B cell (primary cell): ENCODE measurements at regions not wholly inside any gene's neighbourhood (a gene's known extent, or its start where the extent isn't known, plus 50 kb on each side); places are given as distances from the start of the nearest gene placed in this dataset.

Experiments
- ATAC-seq: fragments of 200-7000 bp; cut with Tn5 transposase; one replicate; pipeline ENCODE4 v1.10.0; 2021; ENCODE audit warnings: low read depth, mild to moderate bottlenecking, moderate number of reproducible peaks, moderate library complexity
- CTCF ChIA-PET: fragments of 350-600 bp; sonication (Branson Sonifier 250); formaldehyde crosslinking; loops from one replicate; lab custom pipeline; 2021; ENCODE audit warnings: antibody characterized with exemption, inconsistent platforms; lab: Charles Lee
- POLR2A ChIA-PET: fragments of 350-600 bp; sonication (Branson Sonifier 250); formaldehyde crosslinking; loops from one replicate; lab custom pipeline; 2021; ENCODE audit warnings: antibody characterized with exemption; lab: Charles Lee
- DNase-seq: peaks from one replicate; pipeline ENCODE4 v3.0.0; 2013
- H2AFZ ChIP-seq: 2 replicates; pipeline ENCODE4 v1.6.1; 2012; ENCODE audit warnings: mild to moderate bottlenecking, low read depth, low read length; ENCODE audit not compliant: insufficient read depth, poor library complexity, severe bottlenecking
- H3K27ac ChIP-seq, 2 donors: 1 replicate in 1 of 2; 2 replicates in 1 of 2; pipeline ENCODE4 v1.5.1; 2012 to 2013; ENCODE audit warnings: low read length in 2 of 2, mild to moderate bottlenecking in 2 of 2, moderate library complexity in 1 of 2
- H3K27me3 ChIP-seq, 4 experiments: fragments of 200-600 bp in 1 of 4; sonication (generic) in 1 of 4; replicated peaks in 1 of 4; 1 replicate in 2 of 4; 2 replicates in 2 of 4; pipeline versions ENCODE4 v1.6.1 to v1.7.0; 2013 to 2016; ENCODE audit warnings: low read length in 3 of 4, mild to moderate bottlenecking in 2 of 4, mixed read lengths in 1 of 4, moderate library complexity in 1 of 4; ENCODE audit not compliant: insufficient read depth in 4 of 4, control insufficient read depth in 3 of 4; ENCODE audit errors: control extremely low read depth in 1 of 4
- H3K36me3 ChIP-seq, 2 experiments: replicated peaks in 1 of 2; 1 replicate in 1 of 2; 2 replicates in 1 of 2; pipeline versions ENCODE4 v1.6.1 to v1.7.1; 2013; ENCODE audit warnings: low read length in 1 of 2; ENCODE audit not compliant: insufficient read depth in 2 of 2, control insufficient read depth in 1 of 2; ENCODE audit errors: control extremely low read depth in 1 of 2, extremely low read depth in 1 of 2
- H3K4me1 ChIP-seq, 2 donors: fragments of 200-600 bp in 1 of 2; sonication (generic) in 1 of 2; 1 replicate in 1 of 2; 2 replicates in 1 of 2; pipeline versions ENCODE4 v1.5.1 to v1.6.1; 2013 to 2017; ENCODE audit warnings: low read length in 2 of 2; ENCODE audit not compliant: control insufficient read depth in 2 of 2, insufficient read depth in 2 of 2
- H3K4me2 ChIP-seq: replicated peaks from 2 replicates; pipeline ENCODE3; 2012; ENCODE audit warnings: mild to moderate bottlenecking, low read depth, low read length; ENCODE audit not compliant: poor library complexity, severe bottlenecking
- H3K4me3 ChIP-seq, 5 experiments: fragments of 200-600 bp in 1 of 5; sonication (generic) in 1 of 5; 1 replicate in 3 of 5; 2 replicates in 2 of 5; pipeline versions ENCODE4 v1.5.1 to v1.7.0; 2011 to 2016; ENCODE audit warnings: low read length in 4 of 5, mild to moderate bottlenecking in 4 of 5, low read depth in 2 of 5, control low read depth in 1 of 5, moderate library complexity in 1 of 5; ENCODE audit not compliant: insufficient read depth in 1 of 5; ENCODE audit errors: control extremely low read depth in 1 of 5, extremely low read depth in 1 of 5
- H3K79me2 ChIP-seq: fragments of 200-600 bp; sonication (generic); one replicate; pipeline ENCODE4 v1.6.0; 2016; ENCODE audit warnings: low read length; ENCODE audit not compliant: control insufficient read depth, insufficient read depth
- H3K9ac ChIP-seq: fragments of 200-600 bp; sonication (generic); 2 replicates; pipeline ENCODE4 v1.6.1; 2017; ENCODE audit warnings: mild to moderate bottlenecking, low read length, moderate library complexity
- H3K9me3 ChIP-seq, 3 donors: one replicate each; pipeline versions ENCODE4 v1.6.1 to v1.7.1; 2013; ENCODE audit warnings: low read length in 2 of 3; ENCODE audit not compliant: control insufficient read depth in 2 of 3, insufficient read depth in 1 of 3; ENCODE audit errors: control extremely low read depth in 1 of 3
- H4K20me1 ChIP-seq: 2 replicates; pipeline ENCODE4 v1.6.0; 2012; ENCODE audit warnings: mild to moderate bottlenecking, low read length; ENCODE audit not compliant: insufficient read depth, control insufficient read depth, poor library complexity, severe bottlenecking
- H3K27ac Mint-ChIP-seq: one replicate; pipeline ENCODE4 v1.8.0; 2021; ENCODE audit warnings: mixed read lengths
- H3K27me3 Mint-ChIP-seq: one replicate; pipeline ENCODE4 v1.8.0; 2021; ENCODE audit warnings: mixed read lengths
- H3K4me1 Mint-ChIP-seq: one replicate; pipeline ENCODE4 v1.8.0; 2021; ENCODE audit warnings: mixed read lengths
- H3K4me3 Mint-ChIP-seq: one replicate; pipeline ENCODE4 v1.8.0; 2021; ENCODE audit warnings: mixed read lengths
- H3K9me3 Mint-ChIP-seq: one replicate; pipeline ENCODE4 v1.8.0; 2022; ENCODE audit warnings: mixed read lengths; ENCODE audit not compliant: insufficient read depth
- CTCF ChIP-seq: fragments of 200-600 bp; IDR thresholded peaks from one replicate; pipeline ENCODE4 v1.8.0; 2022; ENCODE audit warnings: antibody characterized with exemption, mild to moderate bottlenecking
- EZH2 ChIP-seq: IDR thresholded peaks from 2 replicates; pipeline ENCODE4 v1.6.1; 2012; ENCODE audit warnings: borderline replicate concordance, low read depth, mild to moderate bottlenecking, moderate library complexity, low read length; ENCODE audit not compliant: insufficient read depth, poor library complexity, severe bottlenecking
- WGBS: methylation state at CpG from one replicate; pipeline ENCODE4 v1.1.5; 2013; ENCODE audit warnings: missing lambda C conversion rate; ENCODE audit not compliant: insufficient coverage; 5-methylcytosine and 5-hydroxymethylcytosine counted together
- intact Hi-C: fragments of 100-400 bp; cut with micrococcal nuclease; formaldehyde crosslinking; loops from one replicate; pipeline ENCODE4 v1.10.0; 2022

GRCh38 chr3:98966862-98967546 is 65.5 kb upstream of the DCBLD2 start:
- 100% methylated on average over 2 of the region's 4 CpGs for WGBS
- DNase-seq, result no peak
- CTCF ChIA-PET, result no interaction called here

GRCh38 chr3:98966434-98966833 is 64.9 kb upstream of the DCBLD2 start:
- H3K27ac Mint-ChIP-seq, result no peak overlapping the region

More at GRCh38 chr3:98966862-98967546, 65.5 kb upstream of the DCBLD2 start:
- H3K27ac Mint-ChIP-seq, result no peak overlapping the region
- POLR2A ChIA-PET, result no interaction called here
- H3K27me3 Mint-ChIP-seq, result no peaks in the 10 kb centered on the region
- Histone ChIP-seq H3K9ac (no peak overlapping the region), H3K4me3 (no peak overlapping the region), H3K27ac (no peak overlapping the region), H3K4me1 (no peaks in the 10 kb centered on the region), H3K27me3 (no peaks in the 10 kb centered on the region), H2AFZ (no peak overlapping the region), H3K4me2 (no peak overlapping the region), H3K79me2 (no peaks in the 10 kb centered on the region), H4K20me1 (no peaks in the 10 kb centered on the region), H3K9me3 (no peaks in the 10 kb centered on the region), H3K36me3 (no peaks in the 10 kb centered on the region)
- no peak for ATAC-seq
- TF ChIP-seq CTCF, result no peak
- no peak for TF ChIP-seq EZH2
- no peaks in the 10 kb centered on the region for H3K4me1 Mint-ChIP-seq
- H3K9me3 Mint-ChIP-seq, result no peaks in the 10 kb centered on the region
- H3K4me3 Mint-ChIP-seq, result no peak overlapping the region
- intact Hi-C loops, result no loop called here

More at GRCh38 chr3:98966434-98966833, 64.9 kb upstream of the DCBLD2 start:
- no peaks in the 10 kb centered on the region for H3K79me2 ChIP-seq
- DNase-seq (no peak), ATAC-seq (no peak)
- WGBS, result no CpG with 5 or more reads among the region's 1 CpG
- no peak overlapping the region for H3K4me2 ChIP-seq
- H3K9me3 ChIP-seq, result no peaks in the 10 kb centered on the region
- no peaks in the 10 kb centered on the region for H3K4me1 Mint-ChIP-seq
- no peaks in the 10 kb centered on the region for H4K20me1 ChIP-seq
- no peaks in the 10 kb centered on the region for H3K9me3 Mint-ChIP-seq
- H3K9ac ChIP-seq, result no peak overlapping the region
- no peak overlapping the region for H3K27ac ChIP-seq
- POLR2A ChIA-PET, result no interaction called here
- CTCF ChIA-PET, result no interaction called here
- H2AFZ ChIP-seq, result no peak overlapping the region
- no peaks in the 10 kb centered on the region for H3K4me1 ChIP-seq
- H3K4me3 ChIP-seq, result no peak overlapping the region
- TF ChIP-seq EZH2, result no peak
- TF ChIP-seq CTCF, result no peak
- intact Hi-C loops, result no loop called here
- H3K27me3 Mint-ChIP-seq, result no peaks in the 10 kb centered on the region
- H3K4me3 Mint-ChIP-seq, result no peak overlapping the region
- H3K27me3 ChIP-seq, result no peaks in the 10 kb centered on the region
- no peaks in the 10 kb centered on the region for H3K36me3 ChIP-seq
